NCI-H460 (cell line): ENCODE measurements at regions not wholly inside any gene's neighbourhood (a gene's known extent, or its start where the extent isn't known, plus 50 kb on each side); places are given as distances from the start of the nearest gene placed in this dataset.
"Not testable (repeated sequence)": the region's sequence is repeated elsewhere in the genome, so short reads cannot be mapped to it uniquely, and the experiment has no call there.

Source experiments
- DNase-seq: peaks from one replicate; pipeline ENCODE4 v3.0.0-alpha.2; 2016; ENCODE audit warnings: low read depth; ENCODE audit errors: extremely low read depth

- DNase-seq: no peak
These were observed 291.6 kb upstream of the ECI2 start for GRCh38 chr6:4426968-4427367.

GRCh38 chr6:4421837-4422236 lies 286.5 kb upstream of the ECI2 start:
- DNase-seq: no peak

GRCh38 chr6:4420160-4420865 lies 284.9 kb upstream of the ECI2 start:
- DNase-seq: no peak

- no peak for DNase-seq
These were observed 280.2 kb upstream of the ECI2 start for GRCh38 chr6:4415549-4415948.

- not testable (repeated sequence) for DNase-seq
These were observed 278.7 kb upstream of the ECI2 start for GRCh38 chr6:4414078-4414477.

- no peak for DNase-seq
These were observed 277.7 kb upstream of the ECI2 start for GRCh38 chr6:4413073-4413472.

- no peak for DNase-seq
These were observed 277.1 kb upstream of the ECI2 start for GRCh38 chr6:4412488-4412887.

- DNase-seq: no peak
These were observed 276.7 kb upstream of the ECI2 start for GRCh38 chr6:4412077-4412476.

GRCh38 chr6:4407710-4408109 lies 272.3 kb upstream of the ECI2 start:
- DNase-seq: not testable (repeated sequence)

GRCh38 chr6:4405621-4406212 lies 270.3 kb upstream of the ECI2 start:
- no peak for DNase-seq

GRCh38 chr6:4404415-4404814 lies 269.0 kb upstream of the ECI2 start:
- DNase-seq: no peak

- DNase-seq: no peak
These were observed 268.5 kb upstream of the ECI2 start for GRCh38 chr6:4403828-4404227.

- DNase-seq: no peak
These were observed 267.8 kb upstream of the ECI2 start for GRCh38 chr6:4403023-4403752.

- peak; percentile 63 for DNase-seq
These were observed 267.2 kb upstream of the ECI2 start for GRCh38 chr6:4402477-4402976.

- no peak for DNase-seq
These were observed 266.3 kb upstream of the ECI2 start for GRCh38 chr6:4401408-4402368.

GRCh38 chr6:4399656-4400055 lies 264.3 kb upstream of the ECI2 start:
- no peak for DNase-seq

GRCh38 chr6:4398791-4399190 lies 263.4 kb upstream of the ECI2 start:
- DNase-seq: no peak

GRCh38 chr6:4397307-4397706 lies 261.9 kb upstream of the ECI2 start:
- DNase-seq: no peak

GRCh38 chr6:4396044-4396443 lies 260.7 kb upstream of the ECI2 start:
- no peak for DNase-seq

- no peak for DNase-seq
These were observed 260.0 kb upstream of the ECI2 start for GRCh38 chr6:4395386-4395785.

GRCh38 chr6:4394786-4395185 lies 259.4 kb upstream of the ECI2 start:
- DNase-seq: no peak
